ENCODE measurements at regions not wholly inside any gene's neighbourhood (a gene's known extent, or its start where the extent isn't known, plus 50 kb on each side); places are given as distances from the start of the nearest gene placed in this dataset.

DNA sequence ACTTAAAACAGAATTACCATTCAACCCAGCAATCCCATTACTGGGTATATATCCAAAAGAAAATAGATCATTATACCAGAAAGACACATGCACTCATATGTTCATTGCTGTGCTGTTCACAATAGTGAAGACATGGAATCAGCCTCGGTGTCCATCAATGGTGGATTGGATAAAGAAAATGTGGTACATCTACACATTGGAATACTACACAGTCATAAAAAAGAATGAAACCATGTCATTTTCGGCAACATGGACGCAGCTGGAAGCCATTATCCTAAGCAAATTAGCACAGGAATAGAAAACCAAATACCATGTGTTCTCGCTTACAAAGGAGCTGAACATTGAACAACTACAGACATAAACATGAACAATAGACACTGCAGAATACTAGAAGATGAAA is 244.8 kb upstream of the PROX1 start:
- TF ChIP-seq RAD21 (IDR thresholded peaks at IDR 0.05; ENCODE audit: low read length) (no peak), RFX5 (IDR thresholded peaks at IDR 0.05; ENCODE audit: low read depth, low read length) (no peak), CHD1 (IDR thresholded peaks at IDR 0.05; ENCODE audit: low read depth, low read length) (no peak), POLR2A (IDR thresholded peaks at IDR 0.05; ENCODE audit: low read depth, low read length) (no peak), MXI1 (IDR thresholded peaks at IDR 0.05; ENCODE audit: borderline replicate concordance, low read depth, low read length) (no peak), FOS (IDR thresholded peaks at IDR 0.05; ENCODE audit: low read depth, low read length) (no peak), RCOR1 (IDR thresholded peaks at IDR 0.05; ENCODE audit: insufficient replicate concordance, low read length) (no peak), MAFK (IDR thresholded peaks at IDR 0.05; ENCODE audit: low read depth, low read length) (no peak), SMC3 (IDR thresholded peaks at IDR 0.05; ENCODE audit: low read depth, low read length) (no peak), CEBPB (IDR thresholded peaks at IDR 0.05; ENCODE audit: low read depth, low read length) (no peak), MAZ (IDR thresholded peaks at IDR 0.05; ENCODE audit: borderline replicate concordance, low read depth, low read length) (no peak)
- TF ChIP-seq, protein P1, sequence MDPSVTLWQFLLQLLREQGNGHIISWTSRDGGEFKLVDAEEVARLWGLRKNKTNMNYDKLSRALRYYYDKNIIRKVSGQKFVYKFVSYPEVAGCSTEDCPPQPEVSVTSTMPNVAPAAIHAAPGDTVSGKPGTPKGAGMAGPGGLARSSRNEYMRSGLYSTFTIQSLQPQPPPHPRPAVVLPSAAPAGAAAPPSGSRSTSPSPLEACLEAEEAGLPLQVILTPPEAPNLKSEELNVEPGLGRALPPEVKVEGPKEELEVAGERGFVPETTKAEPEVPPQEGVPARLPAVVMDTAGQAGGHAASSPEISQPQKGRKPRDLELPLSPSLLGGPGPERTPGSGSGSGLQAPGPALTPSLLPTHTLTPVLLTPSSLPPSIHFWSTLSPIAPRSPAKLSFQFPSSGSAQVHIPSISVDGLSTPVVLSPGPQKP (IDR thresholded peaks at IDR 0.05; ENCODE audit: borderline replicate concordance, low read depth, low read length), result no peak
- TF ChIP-seq, protein P2, sequence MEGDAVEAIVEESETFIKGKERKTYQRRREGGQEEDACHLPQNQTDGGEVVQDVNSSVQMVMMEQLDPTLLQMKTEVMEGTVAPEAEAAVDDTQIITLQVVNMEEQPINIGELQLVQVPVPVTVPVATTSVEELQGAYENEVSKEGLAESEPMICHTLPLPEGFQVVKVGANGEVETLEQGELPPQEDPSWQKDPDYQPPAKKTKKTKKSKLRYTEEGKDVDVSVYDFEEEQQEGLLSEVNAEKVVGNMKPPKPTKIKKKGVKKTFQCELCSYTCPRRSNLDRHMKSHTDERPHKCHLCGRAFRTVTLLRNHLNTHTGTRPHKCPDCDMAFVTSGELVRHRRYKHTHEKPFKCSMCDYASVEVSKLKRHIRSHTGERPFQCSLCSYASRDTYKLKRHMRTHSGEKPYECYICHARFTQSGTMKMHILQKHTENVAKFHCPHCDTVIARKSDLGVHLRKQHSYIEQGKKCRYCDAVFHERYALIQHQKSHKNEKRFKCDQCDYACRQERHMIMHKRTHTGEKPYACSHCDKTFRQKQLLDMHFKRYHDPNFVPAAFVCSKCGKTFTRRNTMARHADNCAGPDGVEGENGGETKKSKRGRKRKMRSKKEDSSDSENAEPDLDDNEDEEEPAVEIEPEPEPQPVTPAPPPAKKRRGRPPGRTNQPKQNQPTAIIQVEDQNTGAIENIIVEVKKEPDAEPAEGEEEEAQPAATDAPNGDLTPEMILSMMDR (conservative IDR thresholded peaks at IDR 0.05; ENCODE audit: low read depth, low read length), result no peak
- TF ChIP-seq, protein P3, sequence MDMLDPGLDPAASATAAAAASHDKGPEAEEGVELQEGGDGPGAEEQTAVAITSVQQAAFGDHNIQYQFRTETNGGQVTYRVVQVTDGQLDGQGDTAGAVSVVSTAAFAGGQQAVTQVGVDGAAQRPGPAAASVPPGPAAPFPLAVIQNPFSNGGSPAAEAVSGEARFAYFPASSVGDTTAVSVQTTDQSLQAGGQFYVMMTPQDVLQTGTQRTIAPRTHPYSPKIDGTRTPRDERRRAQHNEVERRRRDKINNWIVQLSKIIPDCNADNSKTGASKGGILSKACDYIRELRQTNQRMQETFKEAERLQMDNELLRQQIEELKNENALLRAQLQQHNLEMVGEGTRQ (IDR thresholded peaks at IDR 0.05; ENCODE audit: low read depth, low read length), result no peak

Data from IMR-90 (cell line).